Mucosa of descending colon (tissue), 3 donors: ENCODE measurements at regions not wholly inside any gene's neighbourhood (a gene's known extent, or its start where the extent isn't known, plus 50 kb on each side); places are given as distances from the start of the nearest gene placed in this dataset.
"Not testable (repeated sequence)": the region's sequence is repeated elsewhere in the genome, so short reads cannot be mapped to it uniquely, and the experiment has no call there.

Experiments
- ATAC-seq: fragments of 200-7000 bp; cut with Tn5 transposase; one replicate; pipeline ENCODE4 v1.9.1; 2020; ENCODE audit warnings: mild to moderate bottlenecking, moderate library complexity
- DNase-seq, 3 donors: peaks; one replicate each; pipeline ENCODE4 v3.0.0-alpha.2; 2020
- H3K36me3 ChIP-seq: fragments of 200-600 bp; one replicate; pipeline ENCODE4 v1.8.0; 2021; ENCODE audit warnings: low read depth, mild to moderate bottlenecking
- H3K4me1 ChIP-seq: fragments of 200-600 bp; one replicate; pipeline ENCODE4 v1.8.0; 2021; ENCODE audit warnings: low read depth, mild to moderate bottlenecking
- H3K4me3 ChIP-seq: fragments of 200-600 bp; one replicate; pipeline ENCODE4 v1.8.0; 2021; ENCODE audit warnings: mild to moderate bottlenecking
- H3K9me3 ChIP-seq: fragments of 200-600 bp; one replicate; pipeline ENCODE4 v1.8.0; 2021; ENCODE audit warnings: mild to moderate bottlenecking
- intact Hi-C, 2 donors: fragments of 100-400 bp; cut with DNase I in 1 of 2; cut with micrococcal nuclease in 1 of 2; formaldehyde crosslinking; loops; one replicate each; pipeline versions ENCODE4 v1.11.0 to v1.11.1; 2022; cut with DNase I, micrococcal nuclease
- TF ChIP-seq, protein P1 (sequence below): fragments of 200-600 bp; IDR thresholded peaks from one replicate; pipeline ENCODE4 v1.8.0; 2022; ENCODE audit warnings: antibody characterized with exemption, mild to moderate bottlenecking
- donor health status: DM: no; HTN: no; CAD: no; lungs with moderate emphysema.
- donor health status: DM: no; HTN: no; CAD: no.
- donor health status: DM: no; HTN: yes; CAD: no.

DNA sequence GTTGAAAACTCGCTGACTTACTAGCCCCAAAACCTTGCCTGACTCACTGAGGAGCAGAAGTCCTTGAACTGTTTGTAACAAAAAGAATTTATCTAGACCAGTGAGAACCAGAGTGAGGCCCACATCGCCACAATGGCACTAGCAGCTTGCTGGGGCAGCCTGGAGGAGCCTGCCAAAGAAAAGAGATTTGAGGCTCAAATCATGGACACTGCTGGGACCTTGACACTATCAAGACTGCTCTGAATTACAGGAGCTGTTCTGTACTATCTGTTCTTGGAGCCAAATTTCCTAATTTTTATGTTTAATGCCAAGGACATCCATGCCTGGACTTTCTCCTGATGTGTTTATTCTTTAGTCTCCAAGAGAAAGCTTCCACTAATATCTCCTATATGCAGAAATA lies 82.0 kb upstream of the JCAD start:
- TF ChIP-seq, protein P1, sequence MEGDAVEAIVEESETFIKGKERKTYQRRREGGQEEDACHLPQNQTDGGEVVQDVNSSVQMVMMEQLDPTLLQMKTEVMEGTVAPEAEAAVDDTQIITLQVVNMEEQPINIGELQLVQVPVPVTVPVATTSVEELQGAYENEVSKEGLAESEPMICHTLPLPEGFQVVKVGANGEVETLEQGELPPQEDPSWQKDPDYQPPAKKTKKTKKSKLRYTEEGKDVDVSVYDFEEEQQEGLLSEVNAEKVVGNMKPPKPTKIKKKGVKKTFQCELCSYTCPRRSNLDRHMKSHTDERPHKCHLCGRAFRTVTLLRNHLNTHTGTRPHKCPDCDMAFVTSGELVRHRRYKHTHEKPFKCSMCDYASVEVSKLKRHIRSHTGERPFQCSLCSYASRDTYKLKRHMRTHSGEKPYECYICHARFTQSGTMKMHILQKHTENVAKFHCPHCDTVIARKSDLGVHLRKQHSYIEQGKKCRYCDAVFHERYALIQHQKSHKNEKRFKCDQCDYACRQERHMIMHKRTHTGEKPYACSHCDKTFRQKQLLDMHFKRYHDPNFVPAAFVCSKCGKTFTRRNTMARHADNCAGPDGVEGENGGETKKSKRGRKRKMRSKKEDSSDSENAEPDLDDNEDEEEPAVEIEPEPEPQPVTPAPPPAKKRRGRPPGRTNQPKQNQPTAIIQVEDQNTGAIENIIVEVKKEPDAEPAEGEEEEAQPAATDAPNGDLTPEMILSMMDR: no peak

GRCh38 chr10:30134171-30134945 lies 75.0 kb upstream of the JCAD start:
- no peaks in the 10 kb centered on the region for H3K4me1 ChIP-seq
- H3K4me3 ChIP-seq: no peak overlapping the region
- H3K9me3 ChIP-seq: no peaks in the 10 kb centered on the region
- ATAC-seq (no peak), DNase-seq (no peak)
- intact Hi-C loops: no loop called here
- TF ChIP-seq, protein P1: no peak
- H3K36me3 ChIP-seq: no peaks in the 10 kb centered on the region

More for the DNA sequence above, 82.0 kb upstream of the JCAD start:
- Histone ChIP-seq H3K36me3 (no peaks in the 10 kb centered on the region), H3K4me1 (no peaks in the 10 kb centered on the region), H3K9me3 (no peaks in the 10 kb centered on the region), H3K4me3 (no peak overlapping the region)
- DNase-seq (no peak), ATAC-seq (no peak)
- intact Hi-C loops: no loop called here

DNA sequence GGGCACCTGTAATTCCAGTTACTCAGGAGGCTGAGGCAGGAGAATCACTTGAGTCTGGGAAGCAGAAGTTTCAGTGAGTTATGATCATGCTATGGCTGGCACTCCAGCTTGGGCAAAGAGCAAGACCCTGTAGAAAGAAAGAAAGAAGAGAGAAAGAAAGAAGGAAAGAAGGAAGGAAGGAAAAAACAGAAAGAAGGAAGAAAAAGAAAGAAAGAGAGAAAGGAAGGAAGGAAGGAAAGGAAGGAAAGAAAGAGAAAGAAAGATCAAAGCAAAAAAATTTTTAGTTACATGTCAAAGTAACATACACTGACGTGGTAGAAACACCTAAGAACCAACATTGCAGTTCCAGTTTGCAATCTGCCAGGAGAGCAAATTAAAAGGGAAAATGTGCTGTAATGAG lies 73.8 kb upstream of the JCAD start:
- no peaks in the 10 kb centered on the region for H3K36me3 ChIP-seq
- DNase-seq: no peak
- H3K4me3 ChIP-seq: no peak overlapping the region
- H3K4me1 ChIP-seq: no peaks in the 10 kb centered on the region
- intact Hi-C loops: no loop called here
- no peak for ATAC-seq
- TF ChIP-seq, protein P1: no peak
- no peaks in the 10 kb centered on the region for H3K9me3 ChIP-seq

DNA sequence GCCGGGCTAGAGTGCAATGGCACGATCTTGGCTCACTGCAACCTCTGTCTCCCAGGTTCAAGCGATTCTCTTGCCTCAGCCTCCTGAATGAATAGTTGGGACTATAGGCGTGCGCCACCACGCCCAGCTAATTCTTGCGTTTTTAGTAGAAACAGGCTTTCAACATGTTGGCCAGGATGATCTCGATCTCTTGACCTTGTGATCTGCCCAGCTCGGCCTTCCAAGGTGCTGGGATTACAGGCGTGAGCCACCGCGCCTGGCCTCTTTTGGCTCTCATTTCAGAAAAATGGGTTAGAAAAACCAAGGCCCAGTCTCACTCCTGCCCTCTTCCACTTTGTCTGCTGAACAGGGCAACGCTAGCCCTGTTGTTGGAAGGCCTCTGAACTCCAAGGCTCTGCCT lies 72.0 kb upstream of the JCAD start:
- intact Hi-C loops, DNase-seq, ATAC-seq, H3K4me1 ChIP-seq, H3K4me3 ChIP-seq, H3K9me3 ChIP-seq, H3K36me3 ChIP-seq: not testable (repeated sequence)

- H3K9me3 ChIP-seq, intact Hi-C loops, DNase-seq, H3K4me1 ChIP-seq, H3K36me3 ChIP-seq, H3K4me3 ChIP-seq, ATAC-seq: not testable (repeated sequence)
Measured at GRCh38 chr10:30129326-30129725, 69.9 kb upstream of the JCAD start.

DNA sequence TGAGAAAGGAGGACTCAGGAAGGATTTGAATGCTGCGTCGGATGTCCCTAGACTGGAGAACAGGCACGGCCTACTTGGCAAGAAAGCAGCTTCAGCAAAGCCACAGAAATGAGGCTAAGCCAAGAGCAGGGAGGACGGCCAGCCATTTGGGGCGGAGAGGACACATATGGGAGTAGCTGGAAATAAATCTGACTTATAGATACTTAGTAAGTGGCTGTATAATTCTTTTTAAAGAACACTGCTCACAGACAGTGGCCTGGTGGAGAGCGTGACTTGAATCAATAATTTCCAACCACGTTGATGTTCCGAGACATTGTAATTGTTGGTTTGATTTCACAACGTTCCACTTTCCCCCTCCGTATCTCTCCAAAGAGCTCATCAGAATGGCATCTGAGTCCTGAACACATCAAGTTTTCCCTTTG lies 67.7 kb upstream of the JCAD start:
- Histone ChIP-seq H3K36me3 (no peaks in the 10 kb centered on the region), H3K9me3 (no peaks in the 10 kb centered on the region), H3K4me3 (no peak overlapping the region), H3K4me1 (no peaks in the 10 kb centered on the region)
- TF ChIP-seq, protein P1: no peak
- DNase-seq (no peak), ATAC-seq (no peak)
- intact Hi-C loops: no loop called here

GRCh38 chr10:30125496-30125895 lies 66.1 kb upstream of the JCAD start:
- Histone ChIP-seq H3K4me1 (no peaks in the 10 kb centered on the region), H3K4me3 (no peak overlapping the region), H3K36me3 (no peaks in the 10 kb centered on the region), H3K9me3 (no peaks in the 10 kb centered on the region)
- no peak for DNase-seq
- ATAC-seq: no peak
- intact Hi-C loops: no loop called here
- TF ChIP-seq, protein P1: no peak
